LNCAP (cell line): ENCODE measurements at regions not wholly inside any gene's neighbourhood (a gene's known extent, or its start where the extent isn't known, plus 50 kb on each side); places are given as distances from the start of the nearest gene placed in this dataset.

Experiments used
- TF ChIP-seq, protein P1 (sequence below): fragments of 450-650 bp; IDR thresholded peaks from 2 replicates; pipeline ENCODE4 v1.5.1; 2017; ENCODE audit warnings: mild to moderate bottlenecking

DNA sequence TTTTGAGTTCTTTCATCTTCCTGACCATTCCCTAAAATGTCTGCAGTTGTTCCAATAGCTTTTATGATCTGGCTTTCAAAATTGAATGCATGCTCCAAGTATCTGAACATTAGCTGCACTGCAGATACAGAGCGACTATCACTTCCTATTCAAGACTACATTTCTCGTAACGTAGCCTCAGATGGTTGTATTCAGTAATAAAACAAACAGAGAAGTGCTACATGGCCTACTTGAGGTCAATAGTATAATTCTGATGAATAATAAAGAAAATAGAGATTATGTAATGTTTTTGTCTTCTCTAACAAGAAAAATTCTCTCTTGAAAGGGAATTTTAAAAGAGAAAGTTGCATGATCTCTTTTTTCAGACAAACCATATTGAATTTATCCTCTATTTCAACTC lies 333.9 kb upstream of the IRAK1BP1 start:
- TF ChIP-seq, protein P1, sequence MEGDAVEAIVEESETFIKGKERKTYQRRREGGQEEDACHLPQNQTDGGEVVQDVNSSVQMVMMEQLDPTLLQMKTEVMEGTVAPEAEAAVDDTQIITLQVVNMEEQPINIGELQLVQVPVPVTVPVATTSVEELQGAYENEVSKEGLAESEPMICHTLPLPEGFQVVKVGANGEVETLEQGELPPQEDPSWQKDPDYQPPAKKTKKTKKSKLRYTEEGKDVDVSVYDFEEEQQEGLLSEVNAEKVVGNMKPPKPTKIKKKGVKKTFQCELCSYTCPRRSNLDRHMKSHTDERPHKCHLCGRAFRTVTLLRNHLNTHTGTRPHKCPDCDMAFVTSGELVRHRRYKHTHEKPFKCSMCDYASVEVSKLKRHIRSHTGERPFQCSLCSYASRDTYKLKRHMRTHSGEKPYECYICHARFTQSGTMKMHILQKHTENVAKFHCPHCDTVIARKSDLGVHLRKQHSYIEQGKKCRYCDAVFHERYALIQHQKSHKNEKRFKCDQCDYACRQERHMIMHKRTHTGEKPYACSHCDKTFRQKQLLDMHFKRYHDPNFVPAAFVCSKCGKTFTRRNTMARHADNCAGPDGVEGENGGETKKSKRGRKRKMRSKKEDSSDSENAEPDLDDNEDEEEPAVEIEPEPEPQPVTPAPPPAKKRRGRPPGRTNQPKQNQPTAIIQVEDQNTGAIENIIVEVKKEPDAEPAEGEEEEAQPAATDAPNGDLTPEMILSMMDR, result no peak

DNA sequence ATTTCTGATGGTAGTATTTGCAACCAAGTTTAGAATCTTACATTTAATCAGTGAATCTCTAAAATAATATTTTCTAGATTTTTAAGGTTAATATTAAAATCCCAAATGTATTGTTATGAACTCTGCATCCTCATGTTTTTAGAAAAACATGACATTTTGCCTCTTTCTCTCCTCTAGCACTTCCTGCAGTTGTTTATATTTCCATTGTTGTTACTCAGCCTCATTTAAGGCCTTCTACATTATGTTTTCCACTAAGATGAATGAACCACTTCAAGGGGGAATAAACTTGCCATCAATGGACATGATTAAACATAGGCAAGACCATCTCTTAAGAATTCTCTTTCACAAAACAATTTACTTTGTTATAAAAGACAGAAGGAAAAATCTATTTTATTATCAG lies 333.5 kb upstream of the IRAK1BP1 start:
- TF ChIP-seq, protein P1, result no peak

DNA sequence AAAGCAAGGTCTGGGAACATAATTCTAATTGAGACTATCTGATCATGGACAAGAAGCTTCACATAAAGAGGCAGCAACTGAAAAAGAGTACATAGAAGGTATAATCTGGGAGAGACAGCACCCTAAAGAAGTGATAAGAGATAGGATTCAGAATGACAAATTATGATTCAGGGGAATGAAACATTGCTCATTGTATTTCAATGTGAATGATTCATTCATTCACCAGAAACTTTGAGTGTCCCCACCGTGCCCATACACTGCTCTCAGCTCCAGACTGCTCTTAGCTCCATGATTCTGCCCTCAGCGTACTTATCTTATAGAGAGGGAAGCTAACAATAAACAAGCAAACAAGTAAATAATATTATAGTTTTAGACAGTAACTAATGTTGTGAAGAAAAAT lies 329.3 kb upstream of the IRAK1BP1 start:
- TF ChIP-seq, protein P1, result no peak

DNA sequence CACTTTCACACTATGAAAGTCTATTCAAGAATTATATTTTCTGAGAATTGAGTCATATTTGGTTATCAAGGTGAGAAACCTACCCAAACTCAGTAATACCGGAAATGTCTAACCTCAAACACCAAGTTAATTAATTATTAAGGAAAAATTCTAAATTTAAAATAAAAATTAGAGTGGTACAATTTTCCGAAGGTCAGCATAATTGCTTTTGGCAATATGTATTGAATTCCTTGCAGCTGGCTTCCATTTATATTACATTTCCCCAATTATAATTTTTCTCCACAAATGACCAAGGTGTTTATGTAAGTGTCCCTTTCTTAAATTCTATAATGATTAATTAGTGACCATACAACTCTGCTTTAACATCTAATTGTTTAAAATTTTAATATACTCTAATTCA lies 316.0 kb upstream of the IRAK1BP1 start:
- TF ChIP-seq, protein P1, result no peak

DNA sequence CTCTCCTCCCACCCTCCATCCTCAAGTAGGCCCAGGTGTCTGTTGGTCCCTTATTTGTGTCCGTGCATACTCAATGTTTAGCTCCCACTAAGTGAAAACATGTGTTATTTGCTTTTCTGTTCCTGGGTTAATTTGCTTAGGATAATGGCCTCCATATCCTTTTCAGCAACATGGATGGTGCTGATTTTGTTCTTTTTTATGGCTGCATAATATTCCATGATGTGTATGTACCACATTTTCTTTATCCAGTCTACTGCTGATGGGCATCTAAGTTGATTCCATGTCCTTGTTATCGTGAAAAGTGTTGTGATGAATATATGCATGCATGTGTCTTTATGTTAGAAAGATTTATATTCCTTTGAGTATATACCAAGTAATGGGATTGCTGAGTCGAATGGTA lies 314.9 kb upstream of the IRAK1BP1 start:
- TF ChIP-seq, protein P1, result no peak

DNA sequence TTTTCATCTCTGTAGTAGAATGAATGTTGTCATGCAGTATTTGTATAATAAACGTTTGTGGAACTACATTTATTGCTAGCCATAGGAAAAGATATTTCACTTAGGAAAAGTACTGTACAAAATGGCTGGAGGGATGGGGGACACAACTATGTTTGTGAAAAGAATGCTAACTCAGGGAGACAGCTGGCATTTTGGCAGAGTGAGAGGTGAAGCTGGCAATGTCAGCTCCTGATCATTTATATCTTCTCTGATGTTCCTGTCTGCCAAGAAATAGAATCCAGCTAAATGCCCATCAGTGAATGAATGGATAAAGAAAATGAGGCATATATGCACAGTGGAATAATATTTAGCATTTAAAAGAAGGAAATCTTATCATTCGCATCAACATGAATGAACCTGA lies 313.0 kb upstream of the IRAK1BP1 start:
- TF ChIP-seq, protein P1, result no peak

DNA sequence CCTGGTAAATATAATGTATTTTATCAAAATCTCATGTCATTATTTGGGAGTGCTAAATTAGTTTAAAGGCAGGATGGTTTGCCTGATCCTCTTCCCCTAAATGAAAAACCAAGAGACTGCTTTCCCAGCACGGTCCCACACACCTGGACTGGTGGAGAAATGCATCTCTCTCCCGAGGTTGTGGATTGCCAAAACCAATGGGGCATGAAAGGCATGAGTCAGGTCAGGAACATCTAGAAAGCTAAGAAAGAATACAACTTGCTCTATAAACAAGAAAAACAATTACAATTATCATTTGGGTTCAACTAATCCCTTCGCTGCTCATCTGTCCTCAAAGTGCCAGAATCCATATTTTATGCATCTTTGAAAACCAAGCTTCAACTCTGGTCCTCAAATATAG lies 308.3 kb upstream of the IRAK1BP1 start:
- TF ChIP-seq, protein P1, result no peak

DNA sequence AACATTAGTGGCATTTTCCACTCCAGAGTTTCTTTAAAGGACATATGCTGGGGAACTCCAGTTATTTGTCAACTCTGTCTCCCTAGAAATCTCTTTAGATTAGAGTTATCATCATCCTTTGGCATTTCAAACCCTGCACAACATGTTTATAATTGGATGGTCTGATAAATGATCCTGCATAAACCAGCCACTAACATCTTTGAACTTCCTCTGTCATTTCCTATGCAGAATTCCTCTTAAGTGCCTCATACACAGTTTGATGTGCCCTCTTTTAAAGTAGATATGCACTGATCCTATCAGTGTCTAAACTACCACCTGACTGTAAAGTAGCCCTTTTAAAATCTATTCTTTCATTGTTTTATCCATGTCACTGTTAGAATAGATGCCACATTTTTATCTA lies 306.3 kb upstream of the IRAK1BP1 start:
- TF ChIP-seq, protein P1, result no peak
